ENCODE measurements at regions not wholly inside any gene's neighbourhood (a gene's known extent, or its start where the extent isn't known, plus 50 kb on each side); places are given as distances from the start of the nearest gene placed in this dataset.

- no peak for TF ChIP-seq CTCF (IDR thresholded peaks at IDR 0.05)
- TF ChIP-seq EP300 (IDR thresholded peaks at IDR 0.05), result no peak
- TF ChIP-seq POLR2A (IDR thresholded peaks at IDR 0.05), result no peak
- no peak for TF ChIP-seq POLR2AphosphoS5 (IDR thresholded peaks at IDR 0.05)
Measured at GRCh38 chr12:88251798-88252197, 109.7 kb downstream of the TMTC3 start.

Measured in upper lobe of left lung (tissue), 4 donors.